Activated gamma-delta T cell (primary cell): ENCODE measurements at regions not wholly inside any gene's neighbourhood (a gene's known extent, or its start where the extent isn't known, plus 50 kb on each side); places are given as distances from the start of the nearest gene placed in this dataset.

Experiments
- DNase-seq: peaks from one replicate; lab custom pipeline; 2025; lab: John Stamatoyannopoulos, UW

DNA sequence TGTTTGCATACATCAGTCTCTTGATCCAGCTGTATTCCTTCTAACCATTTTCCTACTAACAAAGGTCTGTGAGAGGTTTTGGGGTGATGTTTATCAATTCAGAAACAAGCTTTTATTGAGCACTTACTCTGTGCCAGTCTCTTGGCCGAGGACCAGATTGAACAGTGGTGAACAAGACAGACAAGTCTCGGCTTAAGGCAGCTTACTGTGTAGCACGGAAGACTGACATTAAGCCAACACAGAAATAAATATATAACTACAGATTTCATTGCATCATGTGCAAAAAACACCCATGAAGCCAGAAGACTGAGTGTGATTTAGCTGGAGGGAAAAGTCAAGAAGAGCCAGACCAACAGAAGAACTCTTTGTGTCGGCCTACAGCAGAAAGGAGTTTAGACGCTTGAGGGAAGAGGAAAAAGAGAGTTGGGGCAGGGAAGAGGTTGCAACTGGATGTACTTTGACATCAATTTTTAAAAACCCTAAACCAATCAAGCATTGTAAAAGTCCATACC lies 549.6 kb upstream of the CITED2 start:
- no peak for DNase-seq

DNA sequence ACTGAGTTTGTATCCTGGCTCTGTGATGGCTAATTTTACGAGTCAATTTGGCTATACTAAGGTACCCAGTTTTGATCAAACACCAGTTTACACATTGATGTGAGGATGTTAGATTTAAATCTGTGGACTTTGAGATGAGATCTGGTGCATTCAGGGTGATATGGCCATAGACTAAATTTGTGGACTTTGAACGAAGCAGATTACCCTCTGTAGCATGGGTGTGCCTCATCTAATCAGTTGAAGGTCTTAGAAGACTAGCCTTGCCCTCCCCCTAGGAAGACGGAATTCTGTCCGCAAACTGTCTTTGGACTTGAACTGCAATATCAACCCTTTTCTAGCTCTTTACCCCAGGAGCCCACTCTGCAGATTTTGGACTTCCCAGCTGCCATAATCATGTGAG lies 547.8 kb upstream of the CITED2 start:
- no peak for DNase-seq

DNA sequence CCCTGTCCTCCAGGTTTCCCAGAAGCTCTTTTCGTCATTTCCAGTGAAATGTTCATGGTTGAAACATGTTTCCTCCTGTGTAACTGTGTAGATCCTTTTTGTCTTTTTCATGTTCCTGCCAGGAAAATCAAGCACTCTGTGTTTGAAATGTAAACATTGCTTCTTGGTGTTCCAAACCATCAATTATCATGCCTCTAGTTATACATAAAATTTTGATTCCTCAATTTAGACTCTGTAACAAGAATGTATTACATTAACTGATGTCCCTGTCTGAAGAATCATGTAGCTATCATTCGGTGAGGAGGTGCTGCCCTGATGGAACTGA lies 546.3 kb upstream of the CITED2 start:
- DNase-seq = no peak

DNA sequence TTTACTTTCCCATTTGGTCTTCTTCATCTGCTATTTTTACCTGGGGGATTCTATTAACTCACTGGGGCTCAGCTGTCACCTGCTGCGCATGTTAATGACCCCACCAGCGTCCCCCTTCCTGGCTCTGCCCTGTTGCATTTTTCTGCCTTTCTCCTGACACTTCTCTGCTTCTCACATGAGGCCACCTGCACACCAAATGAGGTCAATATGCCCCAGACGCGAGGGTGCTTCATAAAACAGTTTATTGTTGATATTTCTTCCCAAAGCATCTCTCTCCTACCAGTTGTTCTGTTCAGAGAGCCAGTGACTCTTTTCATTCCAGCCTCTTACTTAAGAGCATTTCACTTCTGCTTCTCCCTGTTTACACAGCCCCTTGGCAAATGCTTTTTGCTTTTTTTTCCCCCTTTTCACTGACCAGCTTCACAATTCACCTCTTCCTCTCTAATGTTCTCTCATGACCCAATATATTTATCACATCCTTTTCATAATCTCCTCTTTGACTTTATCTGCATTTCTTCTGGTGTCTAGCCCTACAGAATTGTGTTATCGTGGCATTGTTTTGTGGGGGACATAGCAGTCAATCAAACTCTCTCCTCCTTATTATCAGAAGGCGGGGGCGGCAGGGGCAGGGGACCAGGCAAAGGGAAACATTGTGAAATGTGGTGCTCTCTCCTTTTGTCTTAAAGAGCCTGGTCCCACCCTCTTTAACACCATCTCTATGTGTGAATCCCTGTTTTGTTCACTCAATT lies 545.8 kb upstream of the CITED2 start:
- DNase-seq = no peak

DNA sequence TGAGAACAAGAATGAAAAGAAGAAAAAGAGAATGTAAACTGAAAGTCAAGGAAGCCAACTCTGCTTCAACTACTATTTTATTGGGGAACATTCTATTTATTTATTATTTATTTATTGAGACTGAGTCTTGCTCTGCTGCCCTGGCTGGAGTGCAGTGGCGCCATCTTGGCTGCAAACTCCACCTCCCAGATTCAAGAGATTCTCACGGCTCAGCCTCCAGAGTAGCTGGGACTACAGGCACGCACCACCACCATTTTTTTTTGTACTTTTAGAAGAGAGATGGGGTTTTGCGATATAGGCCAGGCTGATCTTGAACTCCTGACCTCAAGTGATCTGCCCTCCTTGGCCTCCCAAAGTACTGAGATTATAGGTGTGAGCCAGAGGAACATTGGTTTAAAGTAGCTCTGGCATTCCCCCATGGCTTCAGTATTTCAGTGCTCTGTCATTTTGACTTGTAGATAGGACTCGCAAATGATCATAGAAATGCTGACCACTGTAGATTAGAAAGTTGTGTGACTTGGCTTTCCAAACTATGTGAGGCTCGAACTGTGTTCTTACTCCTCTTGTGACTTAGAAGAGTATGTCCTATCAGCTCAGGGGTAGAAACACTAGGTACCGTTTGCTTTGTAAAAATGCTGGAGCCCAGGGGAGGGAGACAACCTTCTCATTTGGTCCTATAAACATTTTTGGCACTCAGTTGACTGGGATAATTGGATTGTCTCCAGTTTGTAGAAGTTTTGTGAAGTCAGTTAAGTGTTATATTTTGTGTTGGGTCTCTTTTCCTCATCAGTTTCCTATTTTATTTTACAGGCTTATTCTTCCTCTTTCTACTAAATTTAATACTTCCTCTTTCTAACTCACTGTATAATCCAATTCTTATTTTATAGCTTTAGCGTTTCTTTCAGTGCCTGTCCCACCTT lies 544.9 kb upstream of the CITED2 start:
- DNase-seq = no peak

DNA sequence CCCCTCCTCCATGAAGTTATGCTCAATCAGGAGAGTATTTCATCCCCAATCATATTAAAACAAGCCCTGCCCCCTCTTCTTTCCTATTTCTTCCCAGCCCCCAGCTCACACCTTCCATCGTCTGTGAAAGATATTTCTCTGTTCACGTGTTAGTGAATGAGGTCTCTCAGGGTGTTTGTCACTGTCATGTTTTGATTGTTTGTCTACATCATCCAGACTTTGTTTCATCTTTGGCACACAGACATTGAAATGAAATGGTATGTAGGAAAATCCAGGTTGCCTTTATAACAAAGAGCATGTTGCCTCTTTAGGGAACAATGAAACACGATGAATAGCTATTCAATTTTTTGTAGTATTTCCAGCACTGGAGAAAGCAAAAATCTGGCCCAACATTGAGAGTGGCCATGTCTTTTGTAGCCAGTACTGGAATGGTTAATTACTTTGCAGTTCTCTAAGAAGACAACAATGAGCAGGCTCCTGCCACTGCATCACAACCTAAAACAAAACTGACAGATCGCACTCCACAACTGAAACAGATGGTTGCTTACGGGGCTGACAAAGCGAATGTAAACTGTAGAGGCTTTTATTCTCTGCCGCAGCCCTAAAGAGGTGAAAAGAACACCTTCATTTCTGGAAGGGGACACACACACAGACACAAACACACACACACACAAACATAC lies 543.6 kb upstream of the CITED2 start:
- DNase-seq = no peak

DNA sequence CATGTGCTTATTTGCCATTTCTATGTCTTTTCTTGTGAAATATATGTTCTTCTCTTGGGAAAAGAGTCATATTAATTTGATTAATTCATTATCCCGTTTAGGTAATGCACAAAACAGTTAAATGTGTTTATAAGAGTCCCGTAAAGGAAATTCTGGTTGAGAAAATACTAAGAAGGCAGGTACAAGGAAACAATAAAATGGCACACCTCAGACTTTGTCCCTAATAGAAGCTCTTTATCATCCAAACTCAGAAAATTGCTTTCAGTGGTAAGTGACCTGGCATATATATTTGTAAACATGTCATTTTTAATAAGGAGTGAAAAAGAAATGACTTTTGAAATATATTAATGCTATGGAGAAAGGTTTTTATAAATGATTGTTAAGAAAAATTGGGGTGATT lies 540.5 kb upstream of the CITED2 start:
- DNase-seq = no peak

DNA sequence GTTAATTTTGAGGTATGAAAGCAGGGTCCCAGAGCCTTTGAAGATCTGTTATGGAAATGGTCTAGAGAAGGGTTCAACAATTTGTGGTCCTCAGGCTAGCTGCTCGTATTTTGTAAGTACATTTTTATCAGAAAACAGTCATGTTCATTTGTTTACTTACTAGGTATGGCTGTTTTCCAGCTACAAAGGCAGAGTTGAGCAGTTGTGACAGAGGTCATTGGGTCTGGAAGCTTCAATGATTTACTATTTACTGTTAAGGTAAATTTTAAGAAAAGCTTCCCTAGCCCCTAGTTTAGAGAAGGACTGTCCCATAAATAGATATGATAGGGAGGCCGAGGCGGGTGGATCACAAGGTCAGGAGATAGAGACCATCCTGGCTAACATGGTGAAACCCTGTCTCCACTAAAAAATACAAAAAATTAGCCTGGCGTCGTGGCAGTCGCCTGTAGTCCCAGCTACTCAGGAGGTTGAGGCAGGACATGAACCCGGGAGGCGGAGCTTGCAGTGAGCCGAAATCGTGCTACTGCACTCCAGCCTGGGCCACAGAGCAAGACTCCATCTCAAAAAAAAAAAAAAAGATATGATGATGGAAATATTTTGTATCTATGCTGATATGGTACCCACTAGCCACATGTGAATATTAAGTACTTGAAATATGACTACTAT lies 538.4 kb upstream of the CITED2 start:
- DNase-seq = no peak

DNA sequence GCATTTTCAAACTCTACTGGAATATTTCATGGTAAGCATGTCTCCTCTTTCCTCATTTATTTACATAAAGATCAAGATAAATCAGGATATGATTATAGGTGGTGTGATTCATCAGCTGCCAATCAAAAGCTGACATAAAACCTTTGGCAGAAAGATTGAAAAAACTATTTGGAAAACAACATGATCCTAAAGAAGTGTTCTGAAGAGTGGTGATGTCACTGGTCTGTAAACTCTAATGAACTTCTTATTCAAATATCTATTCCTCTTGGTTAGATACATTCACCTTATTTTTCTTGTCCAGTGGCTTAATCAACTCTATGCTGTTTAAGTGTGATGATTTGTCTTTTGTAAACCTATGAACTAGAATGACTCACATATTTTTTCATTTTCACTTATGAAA lies 535.5 kb upstream of the CITED2 start:
- no peak for DNase-seq

DNA sequence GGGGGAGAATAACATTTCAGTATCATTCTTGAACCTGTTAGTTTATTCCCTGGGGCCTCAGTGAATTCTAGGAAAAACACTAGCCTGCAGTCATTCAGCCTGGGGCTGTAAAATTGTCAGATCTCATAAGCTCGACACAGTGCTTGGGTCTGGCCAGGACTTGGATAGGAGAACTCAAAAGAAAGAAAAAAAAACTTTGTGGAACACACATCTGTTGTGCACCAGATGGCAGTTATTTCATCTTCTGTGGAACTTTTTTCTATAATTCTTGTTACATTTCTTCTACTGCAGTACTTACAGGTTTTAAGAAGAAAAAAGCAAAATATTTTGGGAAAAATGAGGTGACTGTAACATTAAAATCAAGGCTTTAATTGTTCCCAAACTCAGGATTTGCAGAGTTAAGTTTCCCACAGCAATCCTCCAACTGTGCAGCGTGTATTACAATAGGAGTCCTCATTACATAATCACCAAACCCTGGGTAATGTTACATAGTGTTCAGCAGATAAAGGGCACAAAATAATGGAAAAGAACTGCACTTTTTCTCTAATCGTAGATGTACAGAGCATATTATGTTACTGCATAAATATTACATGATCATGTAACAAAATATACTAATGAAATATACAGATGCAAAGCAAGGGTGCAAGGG lies 531.1 kb upstream of the CITED2 start:
- no peak for DNase-seq

DNA sequence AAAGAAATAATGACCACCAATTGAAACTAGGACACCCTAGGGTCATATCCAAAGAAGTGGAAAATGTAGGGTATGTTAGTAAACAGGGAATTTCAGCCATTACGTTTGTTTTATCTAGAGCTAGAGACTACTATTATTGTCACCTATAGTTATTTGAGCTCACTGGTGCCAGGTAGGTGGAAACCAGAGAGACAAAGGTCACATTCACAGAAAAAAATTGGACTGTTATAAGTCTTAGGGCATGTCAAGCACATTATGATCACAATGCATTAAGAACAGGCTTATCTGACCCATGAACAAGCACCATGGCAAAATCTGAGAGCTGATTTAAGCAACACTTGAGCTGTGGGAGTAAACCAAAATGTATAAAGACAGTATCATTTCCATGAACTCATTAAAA lies 530.1 kb upstream of the CITED2 start:
- DNase-seq = no peak

DNA sequence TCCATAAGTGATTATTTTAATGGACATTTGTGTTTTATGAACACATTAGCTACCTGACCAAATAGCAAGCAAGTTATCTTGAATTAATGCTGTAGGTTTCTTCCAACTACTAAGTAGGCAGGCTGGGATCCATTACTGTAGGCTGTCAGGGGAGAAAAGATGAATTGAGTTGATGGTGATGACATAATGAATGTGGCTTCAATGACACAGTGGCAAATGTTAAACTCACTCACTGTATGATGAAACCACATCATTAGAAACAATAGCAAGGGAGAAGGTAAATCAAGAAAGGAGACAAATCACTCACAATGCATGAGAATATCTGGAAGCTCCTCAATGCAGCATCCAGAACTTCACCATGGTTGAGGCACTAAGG lies 529.7 kb upstream of the CITED2 start:
- DNase-seq = no peak

DNA sequence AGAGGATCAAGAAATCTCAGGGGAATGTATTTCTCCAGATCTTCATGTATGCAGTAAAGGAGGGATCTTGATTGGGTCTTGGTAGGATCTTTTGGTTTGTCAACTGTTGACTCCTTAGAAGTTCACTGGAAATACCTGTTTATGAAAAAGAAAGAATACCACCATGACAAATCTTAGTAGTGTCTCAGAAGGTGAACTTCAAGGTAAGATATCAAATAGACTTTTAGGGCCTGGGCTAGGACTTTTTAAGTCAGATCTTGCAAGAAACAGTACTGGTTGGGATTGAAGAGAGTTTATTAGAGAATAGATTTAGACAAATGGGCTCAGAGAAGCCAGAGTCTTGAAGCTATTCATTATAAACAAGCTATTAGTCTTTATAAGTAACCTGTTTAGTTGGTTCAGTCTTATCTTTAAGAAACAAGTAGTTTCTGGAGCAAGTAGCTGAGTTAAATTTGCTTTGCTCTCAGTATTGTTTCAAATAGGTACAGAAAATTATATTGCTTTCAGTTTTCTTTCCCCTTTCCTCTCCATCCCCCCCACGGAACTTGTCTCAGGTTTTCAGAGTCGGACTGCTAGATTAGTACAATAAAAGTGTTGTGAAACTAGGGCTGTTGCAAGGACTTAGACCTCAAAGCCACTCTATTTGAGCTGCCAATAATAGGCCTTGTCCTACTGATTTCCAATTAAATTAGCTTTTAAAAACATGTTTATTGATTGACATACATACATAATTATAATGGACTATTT lies 529.1 kb upstream of the CITED2 start:
- no peak for DNase-seq

DNA sequence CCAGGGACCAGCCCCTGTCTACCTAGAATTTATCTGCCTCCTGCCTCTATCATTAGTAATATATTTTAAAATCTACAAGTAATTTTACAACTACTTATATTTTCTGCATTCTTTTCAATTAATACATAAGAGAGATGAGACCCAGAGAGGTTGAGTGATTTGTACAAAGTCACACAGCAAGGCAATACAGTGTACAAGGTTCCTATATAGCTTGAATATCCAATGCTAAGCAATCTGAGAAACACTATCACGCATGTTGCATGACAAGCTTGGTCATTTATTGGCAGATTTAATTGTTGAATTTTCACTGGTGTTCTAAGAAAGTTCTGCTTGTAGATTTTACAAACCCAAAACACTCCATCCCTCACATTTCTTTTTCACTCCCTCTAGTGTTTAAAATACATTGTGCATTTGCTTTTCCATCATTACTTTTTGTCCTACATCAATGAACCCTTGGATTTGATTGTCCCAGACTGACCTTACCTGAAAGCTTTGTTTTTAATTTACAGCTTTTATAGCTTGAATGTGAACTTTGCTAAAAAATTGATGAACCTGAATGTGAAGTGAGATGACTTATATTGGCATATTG lies 520.9 kb upstream of the CITED2 start:
- DNase-seq = no peak

DNA sequence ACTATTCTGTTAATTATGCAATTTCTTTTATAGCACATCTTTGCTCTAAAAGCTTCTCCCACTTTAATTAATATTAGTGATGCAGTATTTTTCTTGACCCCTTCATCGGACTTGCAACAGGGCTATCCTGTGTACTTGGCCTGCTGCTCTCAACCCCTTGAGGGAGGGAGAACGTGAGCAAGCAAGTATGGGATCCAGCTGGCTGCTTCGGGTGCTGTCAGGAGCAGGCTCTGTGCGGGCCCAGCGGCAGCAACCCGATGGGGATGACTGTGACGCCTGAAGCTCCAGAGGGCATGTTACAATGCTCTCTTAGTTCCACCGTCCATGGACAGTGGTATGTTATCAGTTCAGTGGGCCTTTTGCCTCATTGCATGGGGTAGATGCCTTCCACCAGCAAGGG lies 519.8 kb upstream of the CITED2 start:
- no peak for DNase-seq

DNA sequence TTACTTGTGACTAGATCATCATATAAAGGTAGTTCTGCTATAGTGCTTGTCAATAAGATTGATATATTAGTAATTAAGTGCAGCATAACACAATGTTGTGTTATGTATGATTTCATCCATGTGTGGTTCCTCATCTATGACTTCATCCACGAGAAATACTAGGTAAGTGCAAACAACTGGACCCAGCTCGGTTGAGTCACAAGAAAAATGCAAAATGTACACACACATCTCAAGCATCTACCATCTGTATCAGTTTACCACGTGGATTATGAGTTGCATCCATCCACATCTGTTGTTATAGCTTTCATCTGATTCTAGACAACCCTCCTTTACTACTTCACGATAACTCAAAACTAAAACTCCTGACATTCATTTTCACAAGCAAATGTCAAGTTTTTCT lies 517.0 kb upstream of the CITED2 start:
- no peak for DNase-seq

DNA sequence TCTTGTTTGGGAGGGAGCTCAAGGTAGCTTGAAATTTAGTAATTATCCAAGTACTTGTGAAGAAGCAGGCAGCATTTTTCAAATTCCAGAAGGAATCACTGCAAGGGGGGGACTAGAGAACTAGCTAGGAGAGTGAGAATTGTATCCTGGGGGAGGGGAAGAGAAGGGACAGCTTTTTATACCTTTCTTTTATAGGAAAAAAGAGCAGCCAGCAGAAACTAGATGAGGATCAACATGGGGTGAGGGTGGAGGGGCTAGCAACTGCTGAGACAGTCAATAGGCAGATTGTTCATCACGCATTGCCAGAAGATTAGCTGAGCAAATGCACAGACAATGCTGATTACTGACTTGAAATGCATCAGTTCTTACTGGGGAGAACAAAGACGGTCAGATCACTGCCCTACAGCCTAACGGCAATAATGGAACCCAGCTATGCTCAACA lies 514.3 kb upstream of the CITED2 start:
- DNase-seq = no peak

DNA sequence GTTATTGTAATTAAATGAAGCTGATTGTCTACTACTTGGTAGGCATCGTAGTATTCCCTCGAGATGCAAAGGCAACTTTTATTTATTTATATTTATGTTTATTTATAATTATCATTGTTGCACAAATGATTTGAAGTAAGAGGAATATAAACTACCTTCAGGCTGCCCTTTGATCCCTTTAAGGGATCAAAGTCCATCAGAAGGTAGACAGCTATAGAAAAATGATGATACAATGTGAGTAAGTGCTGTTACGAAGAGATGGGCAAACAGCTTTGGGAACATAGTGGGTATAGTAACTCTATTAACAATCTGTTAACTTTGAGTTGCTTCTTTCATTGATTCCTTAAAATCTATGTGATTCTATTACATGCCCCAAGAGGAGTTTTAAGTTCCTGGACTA lies 512.8 kb upstream of the CITED2 start:
- DNase-seq = no peak

DNA sequence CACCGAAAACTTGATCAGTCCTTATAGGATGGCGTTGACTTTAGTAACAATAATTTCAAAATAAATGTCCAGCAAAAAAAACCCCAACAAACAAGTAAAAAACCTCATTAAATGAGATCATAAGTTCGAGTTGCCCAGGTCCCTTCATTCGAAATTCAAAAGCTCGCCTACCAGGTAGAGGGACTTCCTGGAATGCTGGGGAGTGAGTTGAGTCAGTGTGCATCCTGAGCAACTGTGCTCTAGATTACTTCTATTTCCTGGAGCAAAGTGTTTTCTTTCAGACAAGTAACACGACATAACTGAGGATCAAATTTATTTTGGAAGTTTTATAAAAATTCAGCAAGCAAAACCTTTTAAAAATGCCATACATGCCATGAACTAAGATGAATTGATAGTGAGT lies 511.9 kb upstream of the CITED2 start:
- no peak for DNase-seq

DNA sequence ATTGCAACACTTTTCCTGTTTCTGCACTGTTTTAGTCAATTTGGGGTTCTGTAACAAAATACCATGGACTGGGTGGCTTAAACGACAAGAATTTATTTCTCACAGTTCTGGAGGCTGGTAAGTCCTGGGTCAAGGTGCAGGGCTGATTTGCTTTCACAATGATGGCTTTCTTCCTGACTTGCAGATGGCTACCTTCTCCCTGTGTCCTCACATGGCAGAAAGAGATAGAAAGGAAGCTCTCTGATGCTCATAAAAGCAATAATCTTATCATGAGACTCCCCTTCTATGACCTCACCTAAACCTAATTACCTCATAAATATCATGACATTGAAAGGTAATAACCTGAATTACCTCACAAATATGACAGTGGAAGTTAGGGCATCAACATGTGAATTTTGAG lies 511.5 kb upstream of the CITED2 start:
- no peak for DNase-seq

DNA sequence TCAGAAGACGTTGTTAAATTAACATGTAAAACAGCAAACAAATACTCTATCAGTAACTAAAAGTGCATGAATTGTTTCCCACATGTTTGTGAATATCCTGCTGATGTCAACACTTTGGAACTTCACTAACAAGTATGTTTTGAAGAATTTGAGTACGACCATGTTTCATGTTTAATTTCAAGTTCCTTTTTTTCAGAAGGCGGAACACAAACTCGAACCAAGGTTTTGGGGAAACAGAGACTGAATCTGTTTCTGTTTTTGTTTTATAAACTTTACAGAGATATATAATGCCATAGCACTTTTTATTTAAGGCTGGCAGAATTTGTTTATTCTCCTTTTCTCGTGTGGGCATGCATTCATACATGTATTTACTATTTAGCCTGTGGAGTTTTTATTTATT lies 509.3 kb upstream of the CITED2 start:
- DNase-seq = no peak
